Stimulated activated CD4-positive, alpha-beta T cell treated with anti-CD3 and anti-CD28 coated beads, Interleukin-2, amount 100 ng/mL, for 48 hours (primary cell): ENCODE measurements at regions not wholly inside any gene's neighbourhood (a gene's known extent, or its start where the extent isn't known, plus 50 kb on each side); places are given as distances from the start of the nearest gene placed in this dataset.
"Not testable (repeated sequence)": the region's sequence is repeated elsewhere in the genome, so short reads cannot be mapped to it uniquely, and the experiment has no call there.

Experiments
- DNase-seq, 2 donors: peaks; one replicate each; pipeline ENCODE4 v3.0.0-alpha.2; 2020

DNA sequence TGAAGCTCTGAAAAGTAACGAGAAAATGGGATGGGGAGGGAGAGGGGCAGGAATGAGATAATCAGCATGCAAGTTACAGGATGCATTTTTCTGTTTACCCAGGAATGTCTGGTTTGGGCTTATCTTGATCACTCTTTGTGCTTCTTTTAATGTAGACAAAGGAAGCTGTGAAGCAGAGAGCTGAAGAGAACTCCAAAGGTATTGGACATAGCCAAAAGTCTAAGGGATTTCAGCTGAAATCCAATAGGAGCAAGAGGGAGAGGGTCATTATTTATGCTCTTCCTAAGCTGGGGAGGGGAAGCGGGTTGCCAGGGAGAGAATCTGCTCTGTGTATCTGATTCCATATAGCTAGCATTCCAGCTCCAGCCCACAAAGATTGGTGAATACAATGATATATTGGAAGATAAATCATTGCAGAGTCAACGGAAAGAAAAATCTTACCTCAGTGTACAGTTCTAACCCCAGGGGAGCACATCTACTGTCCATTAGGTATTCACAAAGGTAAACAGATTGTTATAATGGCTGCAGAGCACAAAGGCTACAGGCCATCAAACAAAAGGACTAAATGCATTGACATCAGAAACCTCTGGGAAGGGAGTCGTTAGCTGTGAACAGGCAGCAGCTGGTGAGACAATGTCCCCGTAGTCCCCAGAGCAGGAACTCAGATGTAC is 61.0 kb upstream of the PELI2 start:
- no peak for DNase-seq

DNA sequence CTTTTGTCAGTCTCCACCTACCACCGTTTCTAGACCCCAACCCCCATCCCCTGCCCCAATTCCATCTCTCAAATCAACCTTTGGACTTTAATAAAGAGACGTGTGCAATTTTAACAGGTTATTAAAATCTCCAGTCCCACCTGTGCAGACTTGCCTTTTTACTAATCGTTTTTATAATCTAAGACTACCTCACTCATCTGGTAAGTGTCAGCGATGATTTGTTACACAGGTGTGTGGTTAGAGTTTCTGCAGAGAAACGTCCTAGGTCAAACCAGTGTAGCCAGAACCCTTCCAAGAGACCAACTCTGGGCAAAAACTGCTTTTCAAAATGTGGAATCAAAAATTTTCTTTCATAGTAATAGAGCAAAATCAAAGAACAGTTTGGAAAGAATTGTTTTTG is 60.4 kb upstream of the PELI2 start:
- DNase-seq: no peak

DNA sequence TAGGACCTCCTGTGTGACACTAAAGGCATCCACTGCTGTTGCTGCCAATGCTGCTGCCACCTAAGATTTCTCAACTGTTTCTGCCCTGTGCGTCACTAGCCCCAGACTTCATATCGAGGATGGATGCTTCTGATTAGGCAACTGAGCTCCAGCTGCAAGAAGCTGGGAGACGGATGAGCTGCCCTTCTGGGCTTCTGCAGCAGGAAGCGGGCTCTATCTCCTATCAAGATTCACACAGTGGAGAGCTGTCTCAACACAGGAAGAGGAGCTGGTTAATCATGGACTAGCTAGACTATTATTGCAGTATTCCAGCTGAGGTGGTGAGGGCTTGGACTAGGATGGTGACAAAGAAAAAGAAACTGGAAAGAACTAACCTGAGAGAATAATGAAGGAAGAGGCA is 59.2 kb upstream of the PELI2 start:
- no peak for DNase-seq

DNA sequence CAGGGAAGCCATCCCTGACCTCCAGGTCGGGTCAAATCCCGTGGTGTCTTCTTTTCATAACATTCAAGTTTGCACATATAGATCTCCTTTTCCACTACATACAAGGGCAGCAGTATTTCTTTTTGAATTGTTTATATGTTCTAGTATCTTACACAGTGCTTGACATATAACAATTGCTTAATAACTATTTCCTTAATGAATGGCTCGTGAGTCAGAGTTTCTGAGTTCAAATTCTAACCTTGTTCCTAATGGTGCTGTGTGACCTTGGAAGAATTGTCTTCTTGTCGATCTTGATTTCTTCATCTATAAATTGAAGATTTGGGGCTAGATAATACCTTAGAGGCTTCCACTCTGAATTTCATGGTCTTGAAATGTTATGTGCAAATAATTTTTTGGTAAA is 57.2 kb upstream of the PELI2 start:
- DNase-seq: no peak

DNA sequence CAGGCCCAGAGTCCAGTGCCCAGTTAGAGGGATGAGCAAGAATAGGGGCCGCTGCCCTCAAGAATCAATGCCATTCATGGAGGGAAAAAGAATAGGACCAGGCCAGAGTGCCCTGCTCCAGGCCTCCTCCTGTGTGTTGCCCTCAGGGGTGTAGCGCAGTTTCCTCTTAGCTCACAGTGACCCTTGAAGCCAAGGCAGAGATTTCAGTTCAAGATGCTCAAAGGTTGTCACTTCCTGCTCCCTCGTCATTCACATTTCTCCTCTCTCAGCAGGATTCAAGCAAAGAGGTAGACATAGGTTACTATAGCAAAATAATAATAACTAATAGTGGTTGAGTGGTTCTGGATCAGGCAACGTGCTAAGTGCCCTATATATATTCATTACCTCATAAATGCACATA is 55.1 kb upstream of the PELI2 start:
- no peak for DNase-seq

DNA sequence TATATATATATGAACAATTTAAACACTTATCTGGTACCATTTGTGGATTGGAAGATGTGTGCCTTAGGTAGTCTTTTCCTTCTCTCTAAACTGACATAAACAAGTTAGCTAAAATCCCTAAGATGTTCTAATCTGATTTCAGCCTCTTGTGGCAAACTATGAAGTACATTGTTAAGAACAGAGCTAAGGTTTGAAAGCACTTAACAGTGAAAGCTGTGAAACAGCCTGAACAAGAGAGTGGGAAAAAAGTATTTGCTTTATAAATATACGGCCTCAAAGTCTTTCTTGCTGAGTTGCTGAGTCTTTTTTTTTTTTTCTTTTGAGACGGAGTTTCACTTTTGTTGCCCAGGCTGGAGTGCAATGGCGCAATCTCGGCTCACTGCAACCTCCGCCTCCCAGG is 53.7 kb upstream of the PELI2 start:
- no peak for DNase-seq

DNA sequence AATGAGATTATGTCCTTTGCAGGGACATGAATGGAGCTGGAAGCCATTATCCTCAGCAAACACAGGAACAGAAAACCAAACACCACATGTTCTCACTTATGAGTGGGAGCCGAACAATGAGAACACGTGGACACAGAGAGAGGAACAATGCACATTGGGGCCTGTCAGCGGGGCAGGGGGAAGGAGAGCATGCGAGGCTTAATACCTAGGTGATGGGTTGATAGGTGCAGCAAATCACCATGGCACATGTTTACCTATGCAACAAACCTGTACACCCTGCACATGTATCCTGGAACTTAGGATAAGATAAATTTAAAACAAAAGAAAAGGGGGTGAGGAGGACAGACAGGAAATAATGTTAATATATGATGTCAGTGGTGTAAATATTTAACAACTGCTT is 53.0 kb upstream of the PELI2 start:
- not testable (repeated sequence) for DNase-seq

DNA sequence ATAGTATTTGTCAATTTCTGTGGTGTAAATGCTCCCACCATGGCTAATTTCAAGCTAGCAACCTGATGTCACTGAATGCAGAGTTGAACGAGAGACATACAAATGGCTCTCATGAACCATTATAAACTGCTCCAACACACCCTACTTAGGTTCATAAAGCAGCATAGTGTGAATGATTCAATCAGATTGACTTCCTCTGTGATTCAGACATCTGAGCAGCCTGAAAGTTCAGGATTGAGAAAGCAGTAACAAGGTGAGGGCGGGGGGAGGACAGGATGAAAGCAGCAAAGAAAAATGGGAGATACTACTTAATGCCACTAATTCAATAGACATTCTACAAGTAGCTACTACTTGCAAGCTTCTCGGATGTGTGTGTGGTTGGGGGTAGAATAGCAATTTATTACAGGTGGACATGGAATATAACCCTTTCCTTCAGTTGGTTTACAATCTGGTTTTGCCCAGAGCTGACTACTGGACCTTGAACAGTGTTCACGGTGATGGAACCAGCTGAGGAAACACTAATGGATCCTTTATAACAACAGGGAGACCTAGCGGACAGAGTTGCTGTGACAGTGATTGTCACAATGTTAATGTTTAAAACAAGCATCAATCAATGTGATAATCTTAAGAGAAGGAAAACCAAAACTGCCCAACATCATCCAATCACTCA is 52.5 kb upstream of the PELI2 start:
- no peak for DNase-seq
